Loucy (cell line): ENCODE measurements at regions not wholly inside any gene's neighbourhood (a gene's known extent, or its start where the extent isn't known, plus 50 kb on each side); places are given as distances from the start of the nearest gene placed in this dataset.

Experiments used
- EZH2phosphoT487 ChIP-seq: fragments of 200-600 bp; IDR thresholded peaks from 2 replicates; pipeline ENCODE4 v1.6.1; 2018; ENCODE audit warnings: antibody characterized with exemption, mild to moderate bottlenecking, moderate library complexity, borderline replicate concordance
- TF ChIP-seq, protein P1 (sequence below): fragments of 200-600 bp; sonication (generic); conservative IDR thresholded peaks from 2 replicates; pipeline ENCODE4 v1.5.1; 2014; ENCODE audit warnings: mild to moderate bottlenecking, antibody characterized with exemption, low read length

DNA sequence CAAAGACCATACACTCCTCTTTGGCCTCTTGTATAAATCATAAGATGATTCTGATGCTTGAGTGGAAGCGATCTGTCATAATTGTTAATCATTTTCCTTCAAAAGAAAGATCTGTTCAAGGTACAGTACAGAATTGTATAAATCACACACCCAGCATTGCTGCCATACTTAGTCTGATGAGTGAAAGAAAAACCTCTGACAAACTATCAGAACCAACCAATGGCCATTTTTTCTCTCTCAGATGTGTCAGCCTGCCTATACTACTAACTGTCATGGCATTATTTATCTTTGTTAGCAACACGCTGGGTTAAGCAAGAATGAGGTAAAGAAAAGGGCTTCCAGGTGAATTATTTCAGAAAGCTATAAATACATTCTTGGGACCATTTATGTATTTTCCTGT lies 1112.7 kb upstream of the TENM4 start:
- TF ChIP-seq, protein P1, sequence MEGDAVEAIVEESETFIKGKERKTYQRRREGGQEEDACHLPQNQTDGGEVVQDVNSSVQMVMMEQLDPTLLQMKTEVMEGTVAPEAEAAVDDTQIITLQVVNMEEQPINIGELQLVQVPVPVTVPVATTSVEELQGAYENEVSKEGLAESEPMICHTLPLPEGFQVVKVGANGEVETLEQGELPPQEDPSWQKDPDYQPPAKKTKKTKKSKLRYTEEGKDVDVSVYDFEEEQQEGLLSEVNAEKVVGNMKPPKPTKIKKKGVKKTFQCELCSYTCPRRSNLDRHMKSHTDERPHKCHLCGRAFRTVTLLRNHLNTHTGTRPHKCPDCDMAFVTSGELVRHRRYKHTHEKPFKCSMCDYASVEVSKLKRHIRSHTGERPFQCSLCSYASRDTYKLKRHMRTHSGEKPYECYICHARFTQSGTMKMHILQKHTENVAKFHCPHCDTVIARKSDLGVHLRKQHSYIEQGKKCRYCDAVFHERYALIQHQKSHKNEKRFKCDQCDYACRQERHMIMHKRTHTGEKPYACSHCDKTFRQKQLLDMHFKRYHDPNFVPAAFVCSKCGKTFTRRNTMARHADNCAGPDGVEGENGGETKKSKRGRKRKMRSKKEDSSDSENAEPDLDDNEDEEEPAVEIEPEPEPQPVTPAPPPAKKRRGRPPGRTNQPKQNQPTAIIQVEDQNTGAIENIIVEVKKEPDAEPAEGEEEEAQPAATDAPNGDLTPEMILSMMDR = no peak
- TF ChIP-seq EZH2phosphoT487 = no peak
